Heart left ventricle (tissue), 16 donors: ENCODE measurements at regions not wholly inside any gene's neighbourhood (a gene's known extent, or its start where the extent isn't known, plus 50 kb on each side); places are given as distances from the start of the nearest gene placed in this dataset.

Experiments
- ATAC-seq, 4 donors: fragments of 200-7000 bp; cut with Tn5 transposase; one replicate each; pipeline ENCODE4 v1.9.1; 2020 to 2022; ENCODE audit warnings: moderate library complexity in 4 of 4, mild to moderate bottlenecking in 3 of 4, moderate number of reproducible peaks in 1 of 4
- DNase-seq, 5 donors: peaks; one replicate each; pipeline ENCODE4 v3.0.0-alpha.2; 2020
- H3K27ac ChIP-seq, 12 donors: fragments of 200-600 bp; sonication (generic) in 4 of 12; one replicate each; pipeline versions ENCODE4 v1.5.0 to v1.8.0; 2016 to 2022; ENCODE audit warnings: mild to moderate bottlenecking in 2 of 12
- H3K27me3 ChIP-seq, 9 donors: fragments of 200-600 bp; sonication (generic) in 2 of 9; one replicate each; pipeline versions ENCODE4 v1.5.1 to v1.8.0; 2016 to 2022; ENCODE audit warnings: mild to moderate bottlenecking in 3 of 9
- H3K36me3 ChIP-seq, 9 donors: fragments of 200-600 bp; sonication (generic) in 2 of 9; one replicate each; pipeline versions ENCODE4 v1.5.0 to v1.8.0; 2018 to 2022; ENCODE audit warnings: mild to moderate bottlenecking in 2 of 9
- H3K4me1 ChIP-seq, 12 donors: fragments of 200-600 bp; sonication (generic) in 4 of 12; one replicate each; pipeline versions ENCODE4 v1.5.0 to v1.8.0; 2016 to 2022; ENCODE audit warnings: mild to moderate bottlenecking in 3 of 12
- H3K4me3 ChIP-seq, 12 donors: fragments of 200-600 bp; sonication (generic) in 4 of 12; one replicate each; pipeline versions ENCODE4 v1.5.0 to v1.8.0; 2017 to 2022; ENCODE audit warnings: mild to moderate bottlenecking in 9 of 12, moderate library complexity in 4 of 12
- H3K9me3 ChIP-seq, 12 donors: fragments of 200-600 bp; sonication (generic) in 4 of 12; one replicate each; pipeline versions ENCODE4 v1.5.0 to v1.8.0; 2016 to 2022; ENCODE audit warnings: mild to moderate bottlenecking in 1 of 12
- POLR2A ChIP-seq, 2 donors: fragments of 450-650 bp; IDR thresholded peaks; one replicate each; pipeline ENCODE4 v1.6.1; 2017; ENCODE audit warnings: antibody characterized with exemption in 2 of 2, mild to moderate bottlenecking in 2 of 2, moderate library complexity in 2 of 2
- WGBS, 4 donors: extraction: QIAGEN DNeasy Blood & Tissue Kit in 2 of 4; methylation state at CpG; one replicate each; pipeline versions ENCODE4 v1.1.5 to v1.1.7; 2013 to 2018; 5-methylcytosine and 5-hydroxymethylcytosine counted together
- intact Hi-C, 10 donors: fragments of 100-400 bp; cut with DNase I; formaldehyde crosslinking; loops; one replicate each; pipeline versions ENCODE4 v1.11.1 to v1.14.2; 2022
- TF ChIP-seq, protein P1 (sequence below), 12 donors: fragments of 200-600 bp; sonication (generic) in 4 of 12; IDR thresholded peaks; one replicate each; pipeline versions ENCODE4 v1.5.0 to v1.8.0; 2018 to 2022; ENCODE audit warnings: antibody characterized with exemption in 12 of 12, mild to moderate bottlenecking in 5 of 12
- donor health status: ischemic (EF 13 %, LVEDD 7.1; RV severe dilation, severe dysfunction).
- donor health status: healthy with polysubstance abuse.
- donor health status: DM: no; HTN: yes; CAD: no.
- donor health status: DM: no; HTN: no; CAD: no.
- donor health status: ischemic (EF 25% LVEDD 6.9; RV normal size, moderate dysfunction).
- donor health status: ischemic (EF 25% LVEDD 5.7; RV mildly dilated, moderate dysfunction).
- donor health status: healthy.
- donor health status: DM: yes; HTN: yes; CAD: no.
- donor health status: ischemic (EF 35%, LVEDD 5.7; RV mildly dilated, moderate dysfunction).
- donor health status: nonischemic (EF 11% LVEDD 7.7; RV severe dilation, severe dysfunction).
- donor health status: DM: yes; HTN: yes; CAD: no.
- donor health status: PGD.
- donor health status: ischemic (EF 29% LVEDD 5.4; RV normal size, mild dysfunction).
- donor health status: nonischemic (EF 23%, LVEDD 6.1; RV moderate dilation, normal function).

DNA sequence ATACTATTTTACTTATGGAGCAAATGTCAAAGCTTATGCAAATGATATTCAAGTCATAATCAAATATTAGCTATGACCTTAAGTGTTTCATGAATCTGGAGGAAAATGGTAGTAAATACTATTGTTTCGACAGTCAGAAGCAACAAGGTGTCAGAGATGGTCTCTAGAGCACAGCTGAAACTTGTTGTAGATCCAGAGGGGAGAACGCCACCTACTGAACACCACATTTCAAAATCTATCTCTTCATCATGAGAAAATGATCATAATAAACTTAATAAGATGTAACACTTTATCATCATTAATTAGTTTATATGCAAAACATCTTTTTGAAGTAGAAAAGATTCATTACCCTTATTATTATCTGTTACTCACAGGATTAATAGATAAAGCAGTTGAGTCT, 418.7 kb downstream of the GATA3 start:
- Histone ChIP-seq H3K27ac (no peak overlapping the region), H3K27me3 (peaks cover 0 to 5% (median 0%) of the 10 kb centered on the region in 9 donors), H3K9me3 (peaks cover 0 to 17% (median 7%) of the 10 kb centered on the region in 12 donors), H3K4me1 (no peaks in the 10 kb centered on the region), H3K36me3 (no peaks in the 10 kb centered on the region), H3K4me3 (no peak overlapping the region)
- TF ChIP-seq, protein P1, sequence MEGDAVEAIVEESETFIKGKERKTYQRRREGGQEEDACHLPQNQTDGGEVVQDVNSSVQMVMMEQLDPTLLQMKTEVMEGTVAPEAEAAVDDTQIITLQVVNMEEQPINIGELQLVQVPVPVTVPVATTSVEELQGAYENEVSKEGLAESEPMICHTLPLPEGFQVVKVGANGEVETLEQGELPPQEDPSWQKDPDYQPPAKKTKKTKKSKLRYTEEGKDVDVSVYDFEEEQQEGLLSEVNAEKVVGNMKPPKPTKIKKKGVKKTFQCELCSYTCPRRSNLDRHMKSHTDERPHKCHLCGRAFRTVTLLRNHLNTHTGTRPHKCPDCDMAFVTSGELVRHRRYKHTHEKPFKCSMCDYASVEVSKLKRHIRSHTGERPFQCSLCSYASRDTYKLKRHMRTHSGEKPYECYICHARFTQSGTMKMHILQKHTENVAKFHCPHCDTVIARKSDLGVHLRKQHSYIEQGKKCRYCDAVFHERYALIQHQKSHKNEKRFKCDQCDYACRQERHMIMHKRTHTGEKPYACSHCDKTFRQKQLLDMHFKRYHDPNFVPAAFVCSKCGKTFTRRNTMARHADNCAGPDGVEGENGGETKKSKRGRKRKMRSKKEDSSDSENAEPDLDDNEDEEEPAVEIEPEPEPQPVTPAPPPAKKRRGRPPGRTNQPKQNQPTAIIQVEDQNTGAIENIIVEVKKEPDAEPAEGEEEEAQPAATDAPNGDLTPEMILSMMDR (IDR thresholded peaks at IDR 0.05) = peak in 7 of 12 donors; percentile 22 to 41 (median 26)
- TF ChIP-seq POLR2A (IDR thresholded peaks at IDR 0.05) = no peak
- DNase-seq = no peak
- no peak for ATAC-seq
- intact Hi-C loops = loop anchor here in 2 of 10 donors (5.0 to 10.0 kb wide), 2 partner anchors 418 to 421 kb away; partner anchors contain the start of gene GATA3 (in 2 of the 2)
- 63 to 71% (median 67%) methylated on average over 2 of the region's 2 CpGs for WGBS, 4 donors

DNA sequence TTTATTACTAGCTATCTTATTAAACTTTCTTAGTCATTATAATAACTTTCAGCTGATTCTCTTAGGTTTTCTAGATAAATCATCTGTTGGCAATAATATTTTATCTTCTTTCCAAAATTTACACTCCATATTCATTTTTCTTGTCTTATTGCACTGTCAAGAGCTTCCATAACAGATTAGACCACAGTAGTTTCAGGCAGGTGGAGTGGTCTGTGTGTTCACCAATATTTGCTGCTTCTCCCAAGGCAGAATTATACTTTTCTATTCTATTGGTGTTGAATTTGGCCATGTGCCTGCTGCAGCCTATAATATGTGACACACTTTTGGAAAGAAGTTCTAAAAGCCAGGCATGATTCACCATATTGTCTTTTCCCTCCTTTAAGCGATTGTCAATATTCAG, 422.8 kb downstream of the GATA3 start:
- ATAC-seq (no peak), DNase-seq (no peak)
- WGBS, 4 donors = 83 to 93% (median 87%) methylated on average over 1 of the region's 1 CpG
- no peaks in the 10 kb centered on the region for H3K4me1 ChIP-seq
- intact Hi-C loops = loop anchor here in 1 of 10 donors (10.0 kb wide), 1 partner anchor 422 kb away; the partner anchor contains the start of gene GATA3
- no peak overlapping the region for H3K27ac ChIP-seq
- H3K4me3 ChIP-seq = no peak overlapping the region
- no peak for TF ChIP-seq POLR2A (IDR thresholded peaks at IDR 0.05)
- TF ChIP-seq, protein P1 (IDR thresholded peaks at IDR 0.05) = no peak
- peaks cover 0 to 11% (median 3%) of the 10 kb centered on the region in 9 donors for H3K27me3 ChIP-seq
- H3K9me3 ChIP-seq = peaks cover 0 to 17% (median 7%) of the 10 kb centered on the region in 12 donors
- H3K36me3 ChIP-seq = no peaks in the 10 kb centered on the region

- intact Hi-C loops = no loop called here
- Histone ChIP-seq H3K4me1 (no peaks in the 10 kb centered on the region), H3K4me3 (no peak overlapping the region), H3K27me3 (peaks cover 0 to 19% (median 0%) of the 10 kb centered on the region in 9 donors), H3K36me3 (no peaks in the 10 kb centered on the region), H3K27ac (no peak overlapping the region), H3K9me3 (peaks cover 0 to 11% (median 5%) of the 10 kb centered on the region in 12 donors)
- no peak for TF ChIP-seq POLR2A (IDR thresholded peaks at IDR 0.05)
- TF ChIP-seq, protein P1 (IDR thresholded peaks at IDR 0.05) = no peak
- ATAC-seq (no peak), DNase-seq (no peak)
- 78 to 81% (median 80%) methylated on average over 10 of the region's 10 CpGs for whole genome bisulfite sequencing, 4 donors
These were observed 427.4 kb downstream of the GATA3 start for GRCh38 chr10:8481718-8482504.

- intact Hi-C loops = no loop called here
These were observed 430.5 kb downstream of the GATA3 start for GRCh38 chr10:8485032-8485431.

More at GRCh38 chr10:8485032-8485431, 430.5 kb downstream of the GATA3 start:
- DNase-seq (no peak), ATAC-seq (no peak)
- Histone ChIP-seq H3K36me3 (no peaks in the 10 kb centered on the region), H3K4me1 (no peaks in the 10 kb centered on the region), H3K27ac (no peak overlapping the region), H3K9me3 (no peaks in the 10 kb centered on the region), H3K27me3 (peaks cover 0 to 19% (median 0%) of the 10 kb centered on the region in 9 donors), H3K4me3 (no peak overlapping the region)
- 61 to 85% (median 84%) methylated on average over 6 of the region's 6 CpGs for WGBS, 4 donors
- TF ChIP-seq, protein P1 (IDR thresholded peaks at IDR 0.05) = no peak
- no peak for TF ChIP-seq POLR2A (IDR thresholded peaks at IDR 0.05)
